ENCODE measurements at regions not wholly inside any gene's neighbourhood (a gene's known extent, or its start where the extent isn't known, plus 50 kb on each side); places are given as distances from the start of the nearest gene placed in this dataset.
"Not testable (repeated sequence)": the region's sequence is repeated elsewhere in the genome, so short reads cannot be mapped to it uniquely, and the experiment has no call there.

DNA sequence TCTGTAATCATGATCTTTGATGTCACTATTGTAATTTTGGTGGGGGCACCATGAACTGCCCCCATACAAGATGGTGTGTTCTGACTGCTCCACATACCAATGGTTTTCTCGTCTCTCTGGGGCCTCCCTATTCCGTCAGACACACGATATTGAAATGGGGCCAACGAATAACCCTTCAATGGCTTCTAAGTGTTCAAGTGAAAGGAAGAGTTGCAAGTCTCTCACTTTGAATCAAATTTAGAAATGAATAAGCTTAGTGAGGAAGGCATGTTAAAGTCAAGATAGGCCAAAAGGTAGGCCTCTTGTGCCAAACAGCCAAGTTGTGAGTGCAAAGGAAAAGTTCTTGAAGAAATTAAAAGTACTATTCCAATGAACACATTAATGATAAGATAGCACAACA, 205.4 kb downstream of the SPRY1 start:
- ChIA-PET CTCF (no interaction called here), POLR2A (no interaction called here)
- H3K4me3 ChIP-seq (ENCODE audit: low read depth, low read length): no peak overlapping the region
- TF ChIP-seq, protein P1, sequence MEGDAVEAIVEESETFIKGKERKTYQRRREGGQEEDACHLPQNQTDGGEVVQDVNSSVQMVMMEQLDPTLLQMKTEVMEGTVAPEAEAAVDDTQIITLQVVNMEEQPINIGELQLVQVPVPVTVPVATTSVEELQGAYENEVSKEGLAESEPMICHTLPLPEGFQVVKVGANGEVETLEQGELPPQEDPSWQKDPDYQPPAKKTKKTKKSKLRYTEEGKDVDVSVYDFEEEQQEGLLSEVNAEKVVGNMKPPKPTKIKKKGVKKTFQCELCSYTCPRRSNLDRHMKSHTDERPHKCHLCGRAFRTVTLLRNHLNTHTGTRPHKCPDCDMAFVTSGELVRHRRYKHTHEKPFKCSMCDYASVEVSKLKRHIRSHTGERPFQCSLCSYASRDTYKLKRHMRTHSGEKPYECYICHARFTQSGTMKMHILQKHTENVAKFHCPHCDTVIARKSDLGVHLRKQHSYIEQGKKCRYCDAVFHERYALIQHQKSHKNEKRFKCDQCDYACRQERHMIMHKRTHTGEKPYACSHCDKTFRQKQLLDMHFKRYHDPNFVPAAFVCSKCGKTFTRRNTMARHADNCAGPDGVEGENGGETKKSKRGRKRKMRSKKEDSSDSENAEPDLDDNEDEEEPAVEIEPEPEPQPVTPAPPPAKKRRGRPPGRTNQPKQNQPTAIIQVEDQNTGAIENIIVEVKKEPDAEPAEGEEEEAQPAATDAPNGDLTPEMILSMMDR (IDR thresholded peaks at IDR 0.05; ENCODE audit: insufficient read depth, low read length, missing control alignments): no peak
- DNase-seq (ENCODE audit: low read depth, low spot score): no peak

DNA sequence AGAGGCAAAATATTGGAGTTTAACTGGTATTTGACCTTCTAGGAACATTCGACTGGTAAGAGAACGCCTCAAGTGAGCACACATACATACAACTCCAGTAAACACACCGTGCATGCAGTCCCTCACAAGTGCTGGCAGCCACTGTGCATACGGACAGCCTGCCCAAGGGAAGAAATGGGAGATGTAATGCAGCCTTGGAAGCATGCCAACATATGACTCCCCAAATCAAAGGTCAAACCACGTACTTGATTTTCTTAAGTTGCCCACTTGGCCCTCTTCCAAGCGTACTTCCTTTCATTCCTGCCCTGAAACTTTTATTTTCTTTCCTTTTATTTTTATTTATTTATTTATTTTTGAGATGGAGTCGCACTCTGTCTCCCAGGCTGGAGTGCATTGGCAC, 206.6 kb downstream of the SPRY1 start:
- POLR2A ChIA-PET: no interaction called here

DNA sequence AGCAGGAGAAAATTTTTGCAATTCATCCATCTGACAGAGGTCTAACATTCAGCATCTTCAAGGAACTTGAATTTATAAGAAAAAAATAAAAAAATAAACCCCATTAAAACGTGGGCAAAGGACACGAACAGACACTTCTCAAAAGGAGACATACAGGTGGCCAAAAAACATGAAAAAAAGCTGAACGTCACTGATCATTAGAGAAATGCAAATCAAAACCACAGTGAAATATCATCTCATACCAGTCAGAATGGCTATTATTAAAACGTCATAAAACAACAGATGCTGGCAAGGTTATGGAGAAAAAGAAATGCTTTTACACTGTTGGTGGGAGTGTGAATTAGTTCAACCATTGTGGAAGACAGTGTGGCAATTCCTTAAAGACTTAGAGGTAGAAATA, 209.2 kb downstream of the SPRY1 start:
- DNase-seq (ENCODE audit: low read depth, low spot score); POLR2A ChIA-PET; CTCF ChIA-PET; H3K4me3 ChIP-seq (ENCODE audit: low read depth, low read length): not testable (repeated sequence)

More for the DNA sequence above, 206.6 kb downstream of the SPRY1 start:
- TF ChIP-seq, protein P1 (IDR thresholded peaks at IDR 0.05; ENCODE audit: insufficient read depth, low read length, missing control alignments): no peak
- CTCF ChIA-PET: no interaction called here
- no peak overlapping the region for H3K4me3 ChIP-seq (ENCODE audit: low read depth, low read length)
- DNase-seq (ENCODE audit: low read depth, low spot score): no peak

DNA sequence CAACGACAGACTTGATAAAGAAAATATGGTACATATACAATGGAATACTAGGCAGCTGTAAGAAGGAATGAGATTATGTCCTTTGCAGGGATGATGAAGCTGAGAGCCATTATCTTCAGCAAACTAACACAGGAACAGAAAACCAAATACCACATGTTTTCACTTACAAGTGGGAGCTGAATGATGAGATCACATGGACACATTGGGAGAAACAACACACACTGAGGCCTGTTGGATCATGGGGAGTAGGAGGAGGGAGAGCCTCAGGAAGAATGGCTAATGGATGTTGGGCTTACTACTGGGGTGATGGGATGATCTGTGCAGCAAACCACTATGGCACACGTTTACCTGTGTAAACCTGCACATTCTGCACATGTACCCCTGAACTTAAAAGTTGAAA, 209.7 kb downstream of the SPRY1 start:
- ChIA-PET CTCF (no interaction called here), POLR2A (no interaction called here)
- no peak overlapping the region for H3K4me3 ChIP-seq (ENCODE audit: low read depth, low read length)
- no peak for DNase-seq (ENCODE audit: low read depth, low spot score)
- TF ChIP-seq, protein P1 (IDR thresholded peaks at IDR 0.05; ENCODE audit: insufficient read depth, low read length, missing control alignments): no peak

DNA sequence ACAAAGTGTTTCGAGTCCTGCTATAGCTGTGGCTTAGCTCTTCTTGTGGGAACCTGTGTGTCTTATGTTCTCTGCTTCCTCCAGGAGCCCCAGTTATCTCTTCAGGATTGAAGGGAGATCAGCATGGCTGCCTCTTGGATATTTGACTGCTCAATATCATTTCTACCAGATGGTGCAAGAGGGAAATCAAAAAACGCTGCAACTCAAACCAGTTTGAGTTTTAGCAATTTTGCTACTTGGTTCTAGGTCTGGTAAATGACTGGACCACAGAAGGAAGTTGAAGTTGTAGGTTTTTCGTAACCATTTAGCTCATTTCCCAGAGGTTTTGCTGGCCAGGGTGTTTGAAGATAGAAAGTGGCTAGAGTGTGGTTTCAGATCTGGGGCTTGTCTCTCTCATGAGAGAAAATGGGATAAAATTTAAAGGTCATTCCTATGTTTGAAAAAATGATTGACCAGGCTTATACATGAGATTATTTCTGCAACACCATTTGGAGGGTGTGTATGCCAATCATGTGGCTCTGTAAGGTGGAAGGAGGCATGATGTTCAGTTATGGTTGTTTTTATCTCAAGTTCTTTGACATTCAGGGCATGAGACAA, 210.4 kb downstream of the SPRY1 start:
- CTCF ChIA-PET: interaction anchor here (1.0 kb wide), 1 partner anchor 43 kb away, joined by 3 read pairs; no protein-coding TSS in a partner anchor
- DNase-seq (ENCODE audit: low read depth, low spot score): no peak
- H3K4me3 ChIP-seq (ENCODE audit: low read depth, low read length): no peak overlapping the region
- POLR2A ChIA-PET: no interaction called here
- TF ChIP-seq, protein P1 (IDR thresholded peaks at IDR 0.05; ENCODE audit: insufficient read depth, low read length, missing control alignments): no peak

DNA sequence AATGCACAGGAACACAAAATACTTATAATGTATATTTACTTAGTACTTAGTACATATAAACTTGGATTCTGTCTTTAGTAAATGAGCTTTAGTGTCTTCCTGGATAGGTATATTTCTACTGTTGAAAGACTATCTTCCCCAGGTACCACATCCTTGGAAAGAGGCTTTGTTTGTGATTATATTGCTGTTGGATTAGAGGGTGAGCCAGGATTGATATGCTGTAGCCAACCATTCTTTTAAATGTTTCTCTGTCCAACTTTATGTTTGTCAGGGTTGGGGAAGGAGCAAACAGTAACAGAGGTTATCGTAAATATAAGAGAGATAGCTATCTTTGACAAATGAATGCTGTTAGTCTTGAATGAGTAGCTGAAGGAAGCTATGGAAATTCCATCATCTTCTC, 213.2 kb downstream of the SPRY1 start:
- TF ChIP-seq, protein P1 (IDR thresholded peaks at IDR 0.05; ENCODE audit: insufficient read depth, low read length, missing control alignments): no peak
- DNase-seq (ENCODE audit: low read depth, low spot score): no peak
- no peak overlapping the region for H3K4me3 ChIP-seq (ENCODE audit: low read depth, low read length)
- CTCF ChIA-PET: interaction anchor here (0.6 to 1.2 kb wide), 3 partner anchors 45 to 431 kb away, joined by 3 to 4 read pairs (median 3); no protein-coding TSS in a partner anchor
- POLR2A ChIA-PET: no interaction called here
